ENCODE measurements at regions not wholly inside any gene's neighbourhood (a gene's known extent, or its start where the extent isn't known, plus 50 kb on each side); places are given as distances from the start of the nearest gene placed in this dataset.
"Not testable (repeated sequence)": the region's sequence is repeated elsewhere in the genome, so short reads cannot be mapped to it uniquely, and the experiment has no call there.

- in situ Hi-C loops (cut with MboI; ENCODE audit: low pct_unique_long_range_greater_than_20kb, low sequenced_read_pairs, unreplicated experiment), result no loop called here
- no peak for DNase-seq (ENCODE audit: low spot score)
- TF ChIP-seq, protein P1, sequence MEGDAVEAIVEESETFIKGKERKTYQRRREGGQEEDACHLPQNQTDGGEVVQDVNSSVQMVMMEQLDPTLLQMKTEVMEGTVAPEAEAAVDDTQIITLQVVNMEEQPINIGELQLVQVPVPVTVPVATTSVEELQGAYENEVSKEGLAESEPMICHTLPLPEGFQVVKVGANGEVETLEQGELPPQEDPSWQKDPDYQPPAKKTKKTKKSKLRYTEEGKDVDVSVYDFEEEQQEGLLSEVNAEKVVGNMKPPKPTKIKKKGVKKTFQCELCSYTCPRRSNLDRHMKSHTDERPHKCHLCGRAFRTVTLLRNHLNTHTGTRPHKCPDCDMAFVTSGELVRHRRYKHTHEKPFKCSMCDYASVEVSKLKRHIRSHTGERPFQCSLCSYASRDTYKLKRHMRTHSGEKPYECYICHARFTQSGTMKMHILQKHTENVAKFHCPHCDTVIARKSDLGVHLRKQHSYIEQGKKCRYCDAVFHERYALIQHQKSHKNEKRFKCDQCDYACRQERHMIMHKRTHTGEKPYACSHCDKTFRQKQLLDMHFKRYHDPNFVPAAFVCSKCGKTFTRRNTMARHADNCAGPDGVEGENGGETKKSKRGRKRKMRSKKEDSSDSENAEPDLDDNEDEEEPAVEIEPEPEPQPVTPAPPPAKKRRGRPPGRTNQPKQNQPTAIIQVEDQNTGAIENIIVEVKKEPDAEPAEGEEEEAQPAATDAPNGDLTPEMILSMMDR (IDR thresholded peaks at IDR 0.05; ENCODE audit: extremely low read depth, insufficient read depth, missing control alignments), result no peak
These were observed 336.4 kb upstream of the EPHA4 start for GRCh38 chr2:221908518-221908917.

DNA sequence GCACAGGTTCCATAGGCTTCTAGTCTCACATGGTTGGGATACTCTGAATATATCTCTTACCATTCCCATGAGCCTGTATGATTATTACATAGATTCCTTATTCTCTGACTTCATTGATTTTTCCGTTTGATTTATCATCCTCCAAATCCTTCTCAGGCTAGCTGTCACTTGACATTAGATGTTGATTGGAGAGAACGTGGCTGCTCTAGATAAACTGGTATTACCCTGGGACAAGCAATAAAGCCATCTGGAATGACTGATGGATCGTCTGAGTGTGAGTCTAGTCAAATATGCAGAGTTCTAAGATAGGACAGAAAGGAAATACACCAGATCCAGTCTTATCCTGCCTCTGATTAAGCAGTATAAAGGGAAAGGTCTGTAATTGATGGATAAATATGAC is 325.6 kb upstream of the EPHA4 start:
- in situ Hi-C loops (cut with MboI; ENCODE audit: low pct_unique_long_range_greater_than_20kb, low sequenced_read_pairs, unreplicated experiment), result no loop called here
- DNase-seq (ENCODE audit: low spot score), result no peak
- TF ChIP-seq, protein P1 (IDR thresholded peaks at IDR 0.05; ENCODE audit: extremely low read depth, insufficient read depth, missing control alignments), result no peak

DNA sequence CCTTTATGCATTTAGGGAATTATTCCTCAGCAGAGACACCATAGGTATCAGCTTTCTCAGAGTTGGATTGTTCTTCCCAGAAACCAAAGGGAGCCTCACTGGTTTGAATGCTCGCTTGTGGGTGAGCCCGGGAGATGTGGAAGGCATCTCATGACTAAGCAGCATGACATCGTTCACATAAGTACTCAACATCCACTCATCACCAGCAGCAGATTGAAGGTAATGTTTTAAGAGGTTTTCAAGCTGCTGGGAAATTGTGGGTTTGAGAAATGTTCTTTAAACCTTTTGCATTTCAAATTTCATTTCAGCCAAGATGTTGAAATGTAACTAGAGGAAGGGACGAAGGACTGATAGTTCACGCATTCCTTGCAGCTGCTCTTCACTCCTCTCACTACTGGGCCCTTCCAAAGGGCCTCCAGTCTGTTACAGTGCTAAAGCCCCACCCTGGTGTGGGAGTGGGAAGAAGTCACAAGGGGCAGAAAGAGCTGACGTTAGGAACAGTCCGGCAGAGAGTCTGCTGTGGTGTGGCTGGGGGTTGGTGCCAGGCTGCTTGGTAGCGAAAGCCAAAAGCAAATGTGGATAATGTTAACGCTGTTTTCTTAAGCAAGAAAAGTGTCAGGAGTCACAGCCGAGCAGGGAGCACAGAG is 324.5 kb upstream of the EPHA4 start:
- TF ChIP-seq, protein P1 (IDR thresholded peaks at IDR 0.05; ENCODE audit: extremely low read depth, insufficient read depth, missing control alignments), result no peak
- in situ Hi-C loops (cut with MboI; ENCODE audit: low pct_unique_long_range_greater_than_20kb, low sequenced_read_pairs, unreplicated experiment), result no loop called here
- DNase-seq (ENCODE audit: low spot score), result no peak

DNA sequence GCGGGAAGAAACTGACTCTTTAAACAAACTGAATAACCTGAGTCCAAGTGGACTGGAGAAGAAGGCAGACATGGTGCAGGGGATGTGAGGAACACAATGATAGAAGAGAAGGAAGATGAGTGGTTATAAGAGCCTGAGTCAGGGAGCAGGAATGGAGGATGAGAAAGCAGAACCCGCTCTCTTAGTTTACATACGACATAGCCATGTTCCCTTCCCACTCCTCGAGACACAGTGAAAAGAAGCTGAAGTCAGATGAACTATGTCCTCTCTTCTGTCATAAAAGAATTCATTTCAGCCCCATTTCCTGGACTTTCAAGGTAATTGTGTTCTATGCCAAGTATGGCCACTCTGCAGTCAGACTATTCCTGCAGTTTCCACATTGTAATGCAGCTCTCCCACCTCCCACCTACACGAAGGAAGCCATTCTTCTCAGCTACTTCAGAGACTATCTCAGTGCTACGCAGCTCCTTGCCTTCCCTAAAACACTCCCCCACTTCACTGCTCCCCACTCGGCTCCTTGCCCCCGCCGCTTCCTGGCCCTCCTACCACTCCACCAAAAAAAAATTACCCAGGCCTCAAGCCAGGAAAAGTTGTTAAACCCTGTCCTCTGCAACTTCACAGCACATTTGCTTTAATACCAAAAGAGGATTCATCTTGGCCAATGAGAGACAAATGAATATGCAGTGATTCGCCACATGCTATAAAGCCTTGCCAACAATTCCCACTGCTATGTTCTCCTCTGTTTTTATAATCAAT is 323.4 kb upstream of the EPHA4 start:
- DNase-seq (ENCODE audit: low spot score), result no peak
- in situ Hi-C loops (cut with MboI; ENCODE audit: low pct_unique_long_range_greater_than_20kb, low sequenced_read_pairs, unreplicated experiment), result no loop called here
- TF ChIP-seq, protein P1 (IDR thresholded peaks at IDR 0.05; ENCODE audit: extremely low read depth, insufficient read depth, missing control alignments), result no peak

- DNase-seq (ENCODE audit: low spot score), result no peak
- in situ Hi-C loops (cut with MboI; ENCODE audit: low pct_unique_long_range_greater_than_20kb, low sequenced_read_pairs, unreplicated experiment), result no loop called here
- TF ChIP-seq, protein P1 (IDR thresholded peaks at IDR 0.05; ENCODE audit: extremely low read depth, insufficient read depth, missing control alignments), result no peak
These were observed 321.4 kb upstream of the EPHA4 start for GRCh38 chr2:221893501-221893900.

DNA sequence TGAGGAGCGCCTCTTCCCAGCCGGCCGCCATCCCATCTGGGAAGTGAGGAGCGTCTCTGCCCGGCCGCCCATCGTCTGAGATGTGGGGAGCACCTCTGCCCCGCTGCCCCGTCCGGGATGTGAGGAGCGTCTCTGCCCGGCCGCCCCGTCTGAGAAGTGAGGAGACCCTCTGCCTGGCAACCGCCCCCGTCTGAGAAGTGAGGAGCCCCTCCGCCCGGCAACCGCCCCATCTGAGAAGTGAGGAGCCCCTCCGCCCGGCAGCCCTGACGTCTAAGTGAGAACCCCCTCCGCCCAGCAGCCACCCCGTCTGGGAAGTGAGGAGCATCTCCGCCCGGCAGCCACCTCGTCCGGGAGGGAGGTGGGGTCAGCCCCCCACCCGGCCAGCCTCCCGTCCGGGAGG is 319.9 kb upstream of the EPHA4 start:
- DNase-seq (ENCODE audit: low spot score); in situ Hi-C loops (cut with MboI; ENCODE audit: low pct_unique_long_range_greater_than_20kb, low sequenced_read_pairs, unreplicated experiment): not testable (repeated sequence)

GRCh38 chr2:221883976-221884375 is 311.9 kb upstream of the EPHA4 start:
- in situ Hi-C loops (cut with MboI; ENCODE audit: low pct_unique_long_range_greater_than_20kb, low sequenced_read_pairs, unreplicated experiment), result no loop called here
- TF ChIP-seq, protein P1 (IDR thresholded peaks at IDR 0.05; ENCODE audit: extremely low read depth, insufficient read depth, missing control alignments), result no peak
- DNase-seq (ENCODE audit: low spot score), result no peak
